Calu3 (cell line): ENCODE measurements at regions not wholly inside any gene's neighbourhood (a gene's known extent, or its start where the extent isn't known, plus 50 kb on each side); places are given as distances from the start of the nearest gene placed in this dataset.
A peak's percentile ranks its signal among the peaks of the same experiment; 100 is the strongest.
"Not testable (repeated sequence)": the region's sequence is repeated elsewhere in the genome, so short reads cannot be mapped to it uniquely, and the experiment has no call there.

Experiments used
- BruUV-seq: library from RNA; stranded (reverse); fragments of 400-500 nt; replicated peaks from 2 replicates; lab custom pipeline; 2021; lab: Mats Ljungman, UMichigan
- CTCF ChIA-PET: fragments of 300-600 bp; sonication (Branson Sonifier 250); formaldehyde crosslinking; loops from one replicate; lab custom pipeline; 2022; ENCODE audit warnings: antibody characterized with exemption; lab: Charles Lee
- DNase-seq: peaks from one replicate; pipeline ENCODE4 v3.0.0; 2022
- H3K27ac Mint-ChIP-seq: one replicate; pipeline ENCODE4 v1.8.0; 2022; ENCODE audit warnings: mixed read lengths; ENCODE audit not compliant: unreplicated experiment
- H3K27me3 Mint-ChIP-seq: one replicate; pipeline ENCODE4 v1.8.0; 2022; ENCODE audit warnings: mixed read lengths; ENCODE audit not compliant: unreplicated experiment
- H3K36me3 Mint-ChIP-seq: one replicate; pipeline ENCODE4 v1.8.0; 2022; ENCODE audit warnings: mild to moderate bottlenecking, moderate library complexity, mixed read lengths; ENCODE audit not compliant: insufficient read depth, unreplicated experiment
- H3K4me1 Mint-ChIP-seq: one replicate; pipeline ENCODE4 v1.8.0; 2022; ENCODE audit warnings: mild to moderate bottlenecking, low read depth, mixed read lengths; ENCODE audit not compliant: unreplicated experiment
- H3K4me3 Mint-ChIP-seq: one replicate; pipeline ENCODE4 v1.8.0; 2022; ENCODE audit warnings: mild to moderate bottlenecking, low read depth, moderate library complexity, mixed read lengths; ENCODE audit not compliant: unreplicated experiment
- H3K9me3 Mint-ChIP-seq: one replicate; pipeline ENCODE4 v1.8.0; 2022; ENCODE audit warnings: low read depth, mixed read lengths; ENCODE audit not compliant: unreplicated experiment
- CTCF ChIP-seq: fragments of 200-600 bp; IDR thresholded peaks from one replicate; pipeline ENCODE4 v1.8.0; 2022; ENCODE audit warnings: antibody characterized with exemption; ENCODE audit not compliant: unreplicated experiment
- intact Hi-C: fragments of 100-400 bp; cut with micrococcal nuclease; formaldehyde crosslinking; loops from one replicate; pipeline ENCODE4 v1.10.0; 2022; ENCODE audit not compliant: unreplicated experiment

DNA sequence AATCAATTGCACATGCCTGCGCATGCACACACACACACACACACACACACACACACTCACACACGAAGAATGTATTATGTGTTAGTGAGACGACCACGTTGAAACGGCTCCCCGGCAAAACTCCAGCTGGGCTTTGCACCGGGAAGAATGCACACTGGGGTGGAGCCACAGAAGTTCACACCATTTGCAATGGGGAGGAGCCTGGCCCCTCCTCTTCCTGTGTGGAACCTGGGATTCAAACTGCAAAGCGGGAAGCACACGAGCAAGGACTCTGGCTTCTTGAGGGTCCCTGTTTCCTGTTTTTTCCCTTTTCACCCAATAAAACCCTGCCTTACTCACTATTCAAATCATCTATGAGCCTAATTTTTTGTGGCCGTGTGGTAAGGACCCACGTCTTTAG, 304.0 kb upstream of the TMEFF2 start:
- intact Hi-C loops: no loop called here
- no peaks in the 10 kb centered on the region for H3K27me3 Mint-ChIP-seq
- BruUV-seq: no TSS peak
- no peaks in the 10 kb centered on the region for H3K9me3 Mint-ChIP-seq
- DNase-seq: no peak
- CTCF ChIA-PET: no interaction called here
- H3K4me3 Mint-ChIP-seq: no peak overlapping the region
- no peak for TF ChIP-seq CTCF
- no peak overlapping the region for H3K27ac Mint-ChIP-seq
- H3K4me1 Mint-ChIP-seq: peaks cover 23% of the 10 kb centered on the region
- peaks cover 5% of the 10 kb centered on the region for H3K36me3 Mint-ChIP-seq

DNA sequence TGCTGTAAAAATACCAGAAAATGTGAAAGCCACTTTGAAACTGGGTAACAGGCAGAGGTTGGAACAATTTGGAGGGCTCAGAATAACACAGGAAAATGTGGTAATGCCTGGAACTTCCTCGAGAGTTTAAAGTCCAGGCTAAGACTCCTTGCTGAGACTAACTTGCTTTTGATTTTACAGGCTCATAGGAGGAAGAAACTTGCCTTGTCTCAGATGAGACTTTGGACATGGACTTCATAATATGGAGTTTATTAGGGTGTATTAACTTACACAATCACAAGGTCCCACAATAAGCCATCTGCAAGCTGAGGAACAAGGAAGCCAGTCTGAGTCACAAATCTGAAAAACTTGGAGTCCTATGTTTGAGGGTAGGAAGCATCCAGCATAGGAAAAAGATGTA, 293.4 kb upstream of the TMEFF2 start:
- DNase-seq, H3K9me3 Mint-ChIP-seq, H3K27me3 Mint-ChIP-seq, H3K36me3 Mint-ChIP-seq, intact Hi-C loops, BruUV-seq, CTCF ChIA-PET: not testable (repeated sequence)
- peaks cover 16% of the 10 kb centered on the region for H3K4me1 Mint-ChIP-seq
- H3K4me3 Mint-ChIP-seq: peak overlapping the region; percentile 68
- peak overlapping the region; percentile 69 for H3K27ac Mint-ChIP-seq

DNA sequence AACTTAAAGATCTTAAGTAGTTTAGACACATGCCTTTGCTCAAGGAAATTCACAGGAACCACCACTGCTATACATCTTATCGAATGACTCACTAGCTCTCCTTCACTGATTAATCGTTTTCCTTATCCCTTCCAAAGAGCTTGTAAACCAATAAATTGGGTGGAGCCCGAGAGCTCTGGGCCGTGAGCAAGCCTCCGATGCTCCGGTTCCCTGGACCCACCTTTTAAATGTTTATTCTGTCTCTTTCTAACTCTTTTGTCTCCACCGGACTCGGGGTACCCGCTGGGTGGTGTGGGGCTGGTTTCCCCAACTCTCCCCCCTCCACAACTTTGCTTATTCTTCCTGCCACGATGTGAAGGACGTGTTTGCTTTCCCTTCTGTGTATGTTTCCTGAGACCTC, 292.9 kb upstream of the TMEFF2 start:
- Mint-ChIP-seq H3K4me3 (peak overlapping the region; percentile 68), H3K4me1 (peaks cover 16% of the 10 kb centered on the region), H3K9me3 (no peaks in the 10 kb centered on the region), H3K27me3 (no peaks in the 10 kb centered on the region), H3K36me3 (peaks cover 5% of the 10 kb centered on the region), H3K27ac (peak overlapping the region; percentile 69)
- intact Hi-C loops: no loop called here
- no peak for DNase-seq
- no TSS peak for BruUV-seq
- CTCF ChIA-PET: no interaction called here
- TF ChIP-seq CTCF: no peak

DNA sequence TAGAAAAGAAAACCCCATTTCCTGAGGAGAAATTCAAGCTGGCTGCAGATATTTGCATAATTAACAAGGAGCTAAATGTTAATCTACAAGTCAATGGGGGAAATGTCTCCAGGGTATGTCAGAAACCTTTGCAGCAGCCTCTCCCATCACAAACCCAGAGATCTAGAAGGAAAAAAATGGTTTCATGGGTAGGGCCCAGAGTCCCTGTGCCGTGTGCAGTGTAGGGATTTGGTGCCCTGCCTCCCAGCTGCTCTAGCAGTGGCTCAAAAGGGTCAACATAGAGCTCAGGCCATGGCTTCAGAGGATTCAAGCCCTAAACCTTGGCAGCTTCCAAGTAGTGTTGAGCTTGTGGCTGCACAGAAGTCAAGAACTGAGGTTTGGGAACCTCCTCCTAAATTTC, 290.2 kb upstream of the TMEFF2 start:
- Mint-ChIP-seq H3K4me3 (no peak overlapping the region), H3K27ac (no peak overlapping the region), H3K36me3 (peaks cover 5% of the 10 kb centered on the region), H3K27me3 (no peaks in the 10 kb centered on the region), H3K9me3 (no peaks in the 10 kb centered on the region), H3K4me1 (peaks cover 16% of the 10 kb centered on the region)
- DNase-seq: no peak
- BruUV-seq: no TSS peak
- intact Hi-C loops: no loop called here
- no peak for TF ChIP-seq CTCF
- CTCF ChIA-PET: no interaction called here

DNA sequence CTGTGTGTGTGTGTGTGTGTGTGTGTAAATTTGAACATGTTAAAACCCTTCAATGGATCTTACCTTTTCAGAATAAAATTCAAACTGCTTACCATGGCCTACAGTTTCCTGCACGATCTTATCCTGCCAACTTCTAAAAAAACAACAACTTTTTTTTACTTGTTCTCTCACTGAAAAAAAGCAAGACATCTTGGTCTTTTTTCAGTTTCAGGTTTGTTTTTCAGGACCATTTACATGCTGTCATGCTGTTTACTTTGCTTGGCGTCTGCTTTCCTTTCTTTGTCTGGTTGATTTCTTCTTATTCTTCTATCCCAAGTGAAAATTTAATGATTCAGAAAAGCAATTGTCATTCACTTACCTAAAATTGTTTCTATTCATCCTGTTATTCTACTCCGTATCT, 286.3 kb upstream of the TMEFF2 start:
- BruUV-seq: no TSS peak
- CTCF ChIA-PET: no interaction called here

More for the DNA sequence above, 286.3 kb upstream of the TMEFF2 start:
- no peak for DNase-seq
- H3K9me3 Mint-ChIP-seq: no peaks in the 10 kb centered on the region
- no peak overlapping the region for H3K27ac Mint-ChIP-seq
- no peaks in the 10 kb centered on the region for H3K36me3 Mint-ChIP-seq
- no peak overlapping the region for H3K4me3 Mint-ChIP-seq
- intact Hi-C loops: no loop called here
- H3K27me3 Mint-ChIP-seq: no peaks in the 10 kb centered on the region
- no peak for TF ChIP-seq CTCF
- H3K4me1 Mint-ChIP-seq: no peaks in the 10 kb centered on the region
